ENCODE measurements at regions not wholly inside any gene's neighbourhood (a gene's known extent, or its start where the extent isn't known, plus 50 kb on each side); places are given as distances from the start of the nearest gene placed in this dataset.

DNA sequence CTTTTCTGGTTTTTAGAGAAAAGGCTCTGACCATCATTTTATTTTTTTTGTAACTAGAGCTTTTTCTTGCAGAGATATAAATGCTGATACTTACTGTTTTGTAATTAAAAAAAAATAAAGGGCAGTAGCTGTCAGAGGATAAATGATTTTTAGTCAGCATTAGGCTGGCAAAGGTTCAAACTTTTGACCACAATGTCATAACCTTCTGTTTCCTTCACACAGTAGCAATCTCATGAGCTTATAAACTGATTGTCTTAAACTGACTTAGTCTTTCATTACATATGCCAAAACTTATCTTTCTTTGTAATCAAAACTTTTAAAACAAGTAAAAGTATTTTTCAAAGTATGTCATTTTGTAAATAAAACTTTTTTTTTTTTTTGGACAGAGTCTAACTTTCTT is 841.9 kb downstream of the OTOL1 start:
- ChIA-PET CTCF (ENCODE audit: low intra/inter-chr PET ratio, low total read pairs) (no interaction called here), POLR2A (no interaction called here)
- Histone ChIP-seq H3K9me3 (ENCODE audit: low read length) (peaks cover 43% of the 10 kb centered on the region), H4K20me1 (ENCODE audit: insufficient read depth, low read length) (no peaks in the 10 kb centered on the region), H3K4me2 (ENCODE audit: low read depth, low read length) (no peak overlapping the region), H3K9ac (ENCODE audit: insufficient read depth, low read depth, low read length) (no peak overlapping the region), H3K36me3 (replicated peaks in 1 of 2; ENCODE audit: control insufficient read depth in 1 of 2, insufficient read depth in 2 of 2, low read length in 2 of 2) (no peaks in the 10 kb centered on the region), H3K4me1 (ENCODE audit: insufficient read depth, low read length) (no peaks in the 10 kb centered on the region), H3K27me3 (ENCODE audit: control insufficient read depth in 1 of 2, insufficient read depth in 2 of 2, low read length in 2 of 2) (no peaks in the 10 kb centered on the region), H2AFZ (ENCODE audit: low read length) (no peak overlapping the region), H3K4me3 (replicated peaks in 1 of 3; ENCODE audit: insufficient read depth in 1 of 3, low read depth in 2 of 3, low read length in 3 of 3) (no peak overlapping the region), H3K27ac (ENCODE audit: extremely low read length, insufficient read depth, low read length) (no peak overlapping the region), H3K79me2 (ENCODE audit: insufficient read depth, low read length) (no peaks in the 10 kb centered on the region)
- ATAC-seq = no peak
- BruUV-seq (replicated peaks) = no TSS peak
- in situ Hi-C loops (cut with HindIII; ENCODE audit: extremely low pct_ligation_motif_present, low pct_unique_long_range_greater_than_20kb) (no loop called here), intact Hi-C loops (cut with micrococcal nuclease; ENCODE audit: unreplicated experiment) (no loop called here)
- DNase-seq (ENCODE audit: low spot score) = no peak
- FAIRE-seq = no peak
- TF ChIP-seq, protein P1, sequence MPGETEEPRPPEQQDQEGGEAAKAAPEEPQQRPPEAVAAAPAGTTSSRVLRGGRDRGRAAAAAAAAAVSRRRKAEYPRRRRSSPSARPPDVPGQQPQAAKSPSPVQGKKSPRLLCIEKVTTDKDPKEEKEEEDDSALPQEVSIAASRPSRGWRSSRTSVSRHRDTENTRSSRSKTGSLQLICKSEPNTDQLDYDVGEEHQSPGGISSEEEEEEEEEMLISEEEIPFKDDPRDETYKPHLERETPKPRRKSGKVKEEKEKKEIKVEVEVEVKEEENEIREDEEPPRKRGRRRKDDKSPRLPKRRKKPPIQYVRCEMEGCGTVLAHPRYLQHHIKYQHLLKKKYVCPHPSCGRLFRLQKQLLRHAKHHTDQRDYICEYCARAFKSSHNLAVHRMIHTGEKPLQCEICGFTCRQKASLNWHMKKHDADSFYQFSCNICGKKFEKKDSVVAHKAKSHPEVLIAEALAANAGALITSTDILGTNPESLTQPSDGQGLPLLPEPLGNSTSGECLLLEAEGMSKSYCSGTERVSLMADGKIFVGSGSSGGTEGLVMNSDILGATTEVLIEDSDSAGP (CRISPR knock-in tag; IDR thresholded peaks at IDR 0.05; ENCODE audit: borderline replicate concordance) = no peak
- no peak for TF ChIP-seq RFX1 (IDR thresholded peaks at IDR 0.05)
- TF ChIP-seq TAF1 (CRISPR knock-in tag; IDR thresholded peaks at IDR 0.05) = no peak
- no peak for TF ChIP-seq SMARCC2 (IDR thresholded peaks at IDR 0.05)
- TF ChIP-seq NFE2L2 (IDR thresholded peaks at IDR 0.05; ENCODE audit: low read length) = no peak
- TF ChIP-seq FOXK1 (CRISPR knock-in tag; IDR thresholded peaks at IDR 0.05; ENCODE audit: borderline replicate concordance, low read depth) = no peak
- TF ChIP-seq AKAP8 (CRISPR knock-in tag; IDR thresholded peaks at IDR 0.05) = no peak
- TF ChIP-seq ZNF143 (CRISPR knock-in tag; IDR thresholded peaks at IDR 0.05) = no peak
- no peak for TF ChIP-seq ZFP36L2 (CRISPR knock-in tag; IDR thresholded peaks at IDR 0.05)
- TF ChIP-seq HOXA3 (CRISPR knock-in tag; IDR thresholded peaks at IDR 0.05) = no peak
- TF ChIP-seq ZNF101 (CRISPR knock-in tag; IDR thresholded peaks at IDR 0.05; ENCODE audit: borderline replicate concordance, low read depth) = no peak
- TF ChIP-seq, protein P2, sequence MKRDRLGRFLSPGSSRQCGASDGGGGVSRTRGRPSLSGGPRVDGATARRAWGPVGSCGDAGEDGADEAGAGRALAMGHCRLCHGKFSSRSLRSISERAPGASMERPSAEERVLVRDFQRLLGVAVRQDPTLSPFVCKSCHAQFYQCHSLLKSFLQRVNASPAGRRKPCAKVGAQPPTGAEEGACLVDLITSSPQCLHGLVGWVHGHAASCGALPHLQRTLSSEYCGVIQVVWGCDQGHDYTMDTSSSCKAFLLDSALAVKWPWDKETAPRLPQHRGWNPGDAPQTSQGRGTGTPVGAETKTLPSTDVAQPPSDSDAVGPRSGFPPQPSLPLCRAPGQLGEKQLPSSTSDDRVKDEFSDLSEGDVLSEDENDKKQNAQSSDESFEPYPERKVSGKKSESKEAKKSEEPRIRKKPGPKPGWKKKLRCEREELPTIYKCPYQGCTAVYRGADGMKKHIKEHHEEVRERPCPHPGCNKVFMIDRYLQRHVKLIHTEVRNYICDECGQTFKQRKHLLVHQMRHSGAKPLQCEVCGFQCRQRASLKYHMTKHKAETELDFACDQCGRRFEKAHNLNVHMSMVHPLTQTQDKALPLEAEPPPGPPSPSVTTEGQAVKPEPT (CRISPR knock-in tag; IDR thresholded peaks at IDR 0.05; ENCODE audit: low read depth) = no peak
- TF ChIP-seq DMAP1 (CRISPR knock-in tag; IDR thresholded peaks at IDR 0.05) = no peak
- TF ChIP-seq, protein P3, sequence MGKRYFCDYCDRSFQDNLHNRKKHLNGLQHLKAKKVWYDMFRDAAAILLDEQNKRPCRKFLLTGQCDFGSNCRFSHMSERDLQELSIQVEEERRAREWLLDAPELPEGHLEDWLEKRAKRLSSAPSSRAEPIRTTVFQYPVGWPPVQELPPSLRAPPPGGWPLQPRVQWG (CRISPR knock-in tag; IDR thresholded peaks at IDR 0.05; ENCODE audit: borderline replicate concordance, low read depth) = no peak
- TF ChIP-seq, protein P4, sequence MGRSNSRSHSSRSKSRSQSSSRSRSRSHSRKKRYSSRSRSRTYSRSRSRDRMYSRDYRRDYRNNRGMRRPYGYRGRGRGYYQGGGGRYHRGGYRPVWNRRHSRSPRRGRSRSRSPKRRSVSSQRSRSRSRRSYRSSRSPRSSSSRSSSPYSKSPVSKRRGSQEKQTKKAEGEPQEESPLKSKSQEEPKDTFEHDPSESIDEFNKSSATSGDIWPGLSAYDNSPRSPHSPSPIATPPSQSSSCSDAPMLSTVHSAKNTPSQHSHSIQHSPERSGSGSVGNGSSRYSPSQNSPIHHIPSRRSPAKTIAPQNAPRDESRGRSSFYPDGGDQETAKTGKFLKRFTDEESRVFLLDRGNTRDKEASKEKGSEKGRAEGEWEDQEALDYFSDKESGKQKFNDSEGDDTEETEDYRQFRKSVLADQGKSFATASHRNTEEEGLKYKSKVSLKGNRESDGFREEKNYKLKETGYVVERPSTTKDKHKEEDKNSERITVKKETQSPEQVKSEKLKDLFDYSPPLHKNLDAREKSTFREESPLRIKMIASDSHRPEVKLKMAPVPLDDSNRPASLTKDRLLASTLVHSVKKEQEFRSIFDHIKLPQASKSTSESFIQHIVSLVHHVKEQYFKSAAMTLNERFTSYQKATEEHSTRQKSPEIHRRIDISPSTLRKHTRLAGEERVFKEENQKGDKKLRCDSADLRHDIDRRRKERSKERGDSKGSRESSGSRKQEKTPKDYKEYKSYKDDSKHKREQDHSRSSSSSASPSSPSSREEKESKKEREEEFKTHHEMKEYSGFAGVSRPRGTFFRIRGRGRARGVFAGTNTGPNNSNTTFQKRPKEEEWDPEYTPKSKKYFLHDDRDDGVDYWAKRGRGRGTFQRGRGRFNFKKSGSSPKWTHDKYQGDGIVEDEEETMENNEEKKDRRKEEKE (IDR thresholded peaks at IDR 0.05) = no peak
- no peak for TF ChIP-seq JARID2 (CRISPR knock-in tag; IDR thresholded peaks at IDR 0.05; ENCODE audit: insufficient replicate concordance)
- TF ChIP-seq, protein P5, sequence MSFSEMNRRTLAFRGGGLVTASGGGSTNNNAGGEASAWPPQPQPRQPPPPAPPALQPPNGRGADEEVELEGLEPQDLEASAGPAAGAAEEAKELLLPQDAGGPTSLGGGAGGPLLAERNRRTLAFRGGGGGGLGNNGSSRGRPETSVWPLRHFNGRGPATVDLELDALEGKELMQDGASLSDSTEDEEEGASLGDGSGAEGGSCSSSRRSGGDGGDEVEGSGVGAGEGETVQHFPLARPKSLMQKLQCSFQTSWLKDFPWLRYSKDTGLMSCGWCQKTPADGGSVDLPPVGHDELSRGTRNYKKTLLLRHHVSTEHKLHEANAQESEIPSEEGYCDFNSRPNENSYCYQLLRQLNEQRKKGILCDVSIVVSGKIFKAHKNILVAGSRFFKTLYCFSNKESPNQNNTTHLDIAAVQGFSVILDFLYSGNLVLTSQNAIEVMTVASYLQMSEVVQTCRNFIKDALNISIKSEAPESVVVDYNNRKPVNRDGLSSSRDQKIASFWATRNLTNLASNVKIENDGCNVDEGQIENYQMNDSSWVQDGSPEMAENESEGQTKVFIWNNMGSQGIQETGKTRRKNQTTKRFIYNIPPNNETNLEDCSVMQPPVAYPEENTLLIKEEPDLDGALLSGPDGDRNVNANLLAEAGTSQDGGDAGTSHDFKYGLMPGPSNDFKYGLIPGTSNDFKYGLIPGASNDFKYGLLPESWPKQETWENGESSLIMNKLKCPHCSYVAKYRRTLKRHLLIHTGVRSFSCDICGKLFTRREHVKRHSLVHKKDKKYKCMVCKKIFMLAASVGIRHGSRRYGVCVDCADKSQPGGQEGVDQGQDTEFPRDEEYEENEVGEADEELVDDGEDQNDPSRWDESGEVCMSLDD (CRISPR knock-in tag; IDR thresholded peaks at IDR 0.05; ENCODE audit: borderline replicate concordance) = no peak
- TF ChIP-seq ZNF850 (CRISPR knock-in tag; conservative IDR thresholded peaks at IDR 0.05) = no peak

Measured in HepG2 (cell line).